HG03159 (cell line): ENCODE measurements at regions not wholly inside any gene's neighbourhood (a gene's known extent, or its start where the extent isn't known, plus 50 kb on each side); places are given as distances from the start of the nearest gene placed in this dataset.
A peak's percentile ranks its signal among the peaks of the same experiment; 100 is the strongest.

Experiments
- ATAC-seq: cut with Tn5 transposase; IDR thresholded peaks from one replicate; pipeline ENCODE4 v1.9.1; 2021; ENCODE audit warnings: mild to moderate bottlenecking, moderate library complexity; ENCODE audit not compliant: unreplicated experiment

- no peak for ATAC-seq
Measured at GRCh38 chr5:89286320-89286719, 403.3 kb upstream of the MEF2C start.

- no peak for ATAC-seq
Measured at GRCh38 chr5:89283728-89284493, 400.9 kb upstream of the MEF2C start.

- ATAC-seq, result no peak
Measured at GRCh38 chr5:89282554-89283510, 399.8 kb upstream of the MEF2C start.

- ATAC-seq, result no peak
Measured at GRCh38 chr5:89281766-89282553, 399.0 kb upstream of the MEF2C start.

- no peak for ATAC-seq
Measured at GRCh38 chr5:89281211-89281610, 398.2 kb upstream of the MEF2C start.

- ATAC-seq, result no peak
Measured at GRCh38 chr5:89280103-89281037, 397.4 kb upstream of the MEF2C start.

- no peak for ATAC-seq
Measured at GRCh38 chr5:89279391-89280036, 396.5 kb upstream of the MEF2C start.

- no peak for ATAC-seq
Measured at GRCh38 chr5:89277816-89278215, 394.8 kb upstream of the MEF2C start.

- ATAC-seq, result no peak
Measured at GRCh38 chr5:89276566-89277305, 393.8 kb upstream of the MEF2C start.

- no peak for ATAC-seq
Measured at GRCh38 chr5:89275066-89275855, 392.3 kb upstream of the MEF2C start.

- ATAC-seq, result no peak
Measured at GRCh38 chr5:89273289-89273688, 390.3 kb upstream of the MEF2C start.

GRCh38 chr5:89270901-89271300, 387.9 kb upstream of the MEF2C start:
- ATAC-seq, result no peak

- no peak for ATAC-seq
Measured at GRCh38 chr5:89269721-89270120, 386.7 kb upstream of the MEF2C start.

- peak; percentile 32 for ATAC-seq
Measured at GRCh38 chr5:89268460-89268859, 385.5 kb upstream of the MEF2C start.

GRCh38 chr5:89267788-89268187, 384.8 kb upstream of the MEF2C start:
- no peak for ATAC-seq

- ATAC-seq, result no peak
Measured at GRCh38 chr5:89265511-89266179, 382.7 kb upstream of the MEF2C start.

GRCh38 chr5:89263846-89264245, 380.9 kb upstream of the MEF2C start:
- no peak for ATAC-seq

- no peak for ATAC-seq
Measured at GRCh38 chr5:89262030-89262429, 379.0 kb upstream of the MEF2C start.
